EH (cell line): ENCODE measurements at regions not wholly inside any gene's neighbourhood (a gene's known extent, or its start where the extent isn't known, plus 50 kb on each side); places are given as distances from the start of the nearest gene placed in this dataset.

Experiments used
- DNase-seq: peaks from one replicate; pipeline ENCODE4 v3.0.0-alpha.2; 2015; ENCODE audit warnings: low read depth

- no peak for DNase-seq
Observed at GRCh38 chr1:221913351-221913892, 171.5 kb upstream of the DUSP10 start.

- no peak for DNase-seq
Observed at GRCh38 chr1:221912230-221912629, 170.3 kb upstream of the DUSP10 start.

GRCh38 chr1:221911714-221912113 lies 169.8 kb upstream of the DUSP10 start:
- DNase-seq, result no peak

DNA sequence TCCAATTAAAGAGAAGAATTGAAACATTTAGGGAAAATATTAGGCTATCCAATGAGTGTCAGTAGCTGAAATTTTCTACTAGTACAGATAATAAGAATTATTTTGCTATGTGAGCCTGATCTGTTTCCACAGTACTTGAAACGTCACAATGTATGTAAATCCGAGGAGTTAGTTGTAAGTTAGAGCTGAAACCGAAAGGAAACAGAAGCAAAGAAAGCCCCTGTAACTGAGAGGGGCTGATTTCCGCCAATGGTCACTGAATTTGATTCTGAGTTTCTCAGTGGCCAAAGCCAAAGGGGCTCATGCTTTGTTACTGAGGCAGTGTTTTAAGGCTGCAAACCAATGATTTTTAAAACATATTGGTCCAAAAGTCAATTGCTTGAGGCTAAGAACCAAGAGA lies 168.3 kb upstream of the DUSP10 start:
- no peak for DNase-seq

DNA sequence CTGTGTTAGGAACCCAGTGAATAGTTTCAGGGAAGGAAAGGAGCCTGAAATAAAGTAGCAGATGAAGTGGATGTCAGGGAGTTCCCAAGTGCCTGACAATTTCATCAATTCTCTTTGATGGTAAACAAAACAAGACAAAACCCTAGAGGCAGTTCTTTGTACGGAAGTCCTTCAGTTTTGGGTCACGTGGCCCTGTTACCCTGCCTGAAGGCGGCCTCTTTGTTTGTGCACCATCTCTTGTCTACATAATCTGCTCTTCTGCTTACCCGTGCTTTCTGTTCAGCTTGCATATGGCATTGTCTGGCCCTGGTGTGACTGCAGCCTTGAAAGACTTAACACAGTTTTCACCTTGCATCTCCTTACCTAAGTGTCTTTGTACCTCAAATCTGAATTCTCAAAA lies 166.7 kb upstream of the DUSP10 start:
- no peak for DNase-seq

DNA sequence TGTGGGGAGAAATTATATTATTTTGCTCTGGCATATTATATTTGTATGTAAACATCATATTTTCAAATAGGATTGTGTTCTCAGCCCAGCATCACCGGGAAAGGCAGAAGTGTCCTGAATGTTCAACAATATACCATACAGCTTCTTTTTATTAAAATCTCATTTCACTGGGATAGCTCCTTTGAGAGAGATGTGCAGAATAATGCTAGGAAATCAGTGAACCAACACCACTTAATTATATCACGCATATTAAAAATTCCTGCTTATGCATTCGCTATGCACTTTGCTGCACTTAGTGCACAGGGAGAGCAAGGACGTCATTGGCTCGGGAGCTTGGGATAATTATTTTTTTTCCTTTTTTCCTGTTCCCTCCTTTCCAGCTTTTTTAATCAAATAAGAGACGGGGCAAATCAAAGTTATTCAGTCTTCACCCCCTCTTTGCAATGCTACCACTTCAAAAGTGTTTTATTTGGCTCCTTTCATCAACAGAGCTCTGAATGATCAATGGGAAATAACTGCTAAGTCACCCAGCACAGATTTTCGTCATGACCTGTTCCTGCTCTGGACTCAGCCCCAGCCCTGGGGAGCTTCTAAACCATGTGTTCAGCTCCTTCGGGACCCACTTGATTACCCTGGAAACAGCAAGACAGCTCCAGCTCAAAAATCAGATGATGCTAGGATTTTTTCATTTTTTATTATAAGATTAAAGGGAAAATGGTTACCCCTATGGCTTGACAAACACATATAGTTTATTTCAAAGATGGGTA lies 165.5 kb upstream of the DUSP10 start:
- DNase-seq, result no peak

GRCh38 chr1:221905802-221906201 lies 163.9 kb upstream of the DUSP10 start:
- no peak for DNase-seq

DNA sequence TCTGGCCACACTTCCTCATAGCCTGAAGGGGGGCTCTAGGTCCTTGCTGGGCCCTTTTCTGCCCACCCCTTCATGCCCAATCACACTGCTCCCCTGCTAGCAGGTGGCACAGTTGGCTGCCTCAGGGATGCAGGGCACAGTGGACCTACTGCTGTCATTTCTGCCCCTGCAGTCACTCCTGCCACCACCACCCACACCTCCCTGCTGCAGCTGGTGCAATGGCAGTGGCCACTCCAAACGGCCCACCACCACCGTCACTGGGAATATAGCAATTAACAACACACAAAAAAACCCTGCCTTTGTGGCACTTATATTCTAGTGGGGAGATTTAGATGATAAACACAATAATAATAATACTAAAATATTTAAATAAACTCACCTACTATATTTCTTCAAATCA lies 162.4 kb upstream of the DUSP10 start:
- DNase-seq, result no peak

DNA sequence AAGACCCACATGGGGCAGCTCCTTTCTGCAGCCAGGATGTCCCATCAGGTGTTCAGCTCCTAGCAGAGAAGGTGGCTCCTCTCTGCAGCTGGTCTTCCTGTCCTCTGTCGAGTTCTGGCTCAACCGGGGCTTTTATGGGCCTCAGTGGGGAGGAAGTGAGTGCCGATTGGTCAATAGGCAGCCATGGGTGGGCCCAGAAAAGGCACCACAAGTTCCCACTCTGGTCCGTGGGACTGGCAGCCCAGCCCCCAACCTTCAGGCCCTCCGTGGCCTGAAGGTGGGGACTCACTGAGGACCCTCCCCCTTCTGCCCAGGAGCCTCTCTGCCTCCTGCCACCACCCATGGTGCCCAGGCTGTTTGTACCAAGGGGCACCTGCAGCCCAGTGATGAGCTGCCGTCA lies 161.7 kb upstream of the DUSP10 start:
- no peak for DNase-seq

- DNase-seq, result no peak
Observed at GRCh38 chr1:221902961-221903360, 161.1 kb upstream of the DUSP10 start.

- DNase-seq, result no peak
Observed at GRCh38 chr1:221900678-221901077, 158.8 kb upstream of the DUSP10 start.

GRCh38 chr1:221897321-221897721 lies 155.4 kb upstream of the DUSP10 start:
- peak; percentile 92 for DNase-seq

DNA sequence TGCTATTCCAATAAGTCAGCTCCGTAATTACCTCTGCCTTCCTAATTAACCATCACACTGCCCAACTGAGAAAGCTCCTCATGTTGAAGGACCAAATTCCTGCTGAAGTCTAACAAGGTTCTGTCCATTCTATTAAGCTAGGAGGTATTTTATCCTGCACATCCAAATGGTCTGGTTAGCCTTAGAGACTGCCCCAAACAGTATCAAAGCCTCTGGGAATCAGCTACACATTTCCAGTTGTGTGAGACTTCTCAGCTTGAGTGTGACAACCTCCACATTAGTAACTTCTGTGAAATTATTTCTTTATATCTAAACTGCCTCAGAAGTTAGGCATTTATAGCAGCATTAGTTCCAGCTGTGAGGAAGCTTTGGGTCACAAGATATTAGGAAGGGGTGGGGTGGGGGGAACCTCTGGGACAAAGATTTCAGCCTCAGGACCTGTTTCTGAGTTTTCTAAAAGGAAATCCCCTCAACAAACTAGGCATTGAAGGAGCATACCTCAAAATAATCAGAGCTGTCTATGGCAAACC lies 150.5 kb upstream of the DUSP10 start:
- DNase-seq, result peak; percentile 24

DNA sequence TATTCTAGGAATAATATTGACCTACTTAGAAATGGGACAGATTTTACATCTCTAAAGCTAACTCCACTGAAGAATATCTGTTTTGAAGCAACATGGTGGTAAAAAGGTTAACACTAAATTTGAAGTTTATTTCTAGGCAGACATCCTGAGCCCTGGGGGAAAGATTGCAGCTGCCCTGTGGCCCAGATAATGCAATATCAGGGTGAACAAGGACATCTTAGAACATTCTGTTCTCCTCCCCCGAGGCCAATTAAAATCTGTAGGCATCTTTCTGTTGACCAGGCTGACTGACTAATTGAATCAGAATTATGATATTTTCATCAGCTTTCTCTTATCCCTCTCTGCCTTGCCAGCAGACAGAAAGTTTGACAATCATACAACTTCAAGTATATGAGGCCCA lies 149.8 kb upstream of the DUSP10 start:
- peak; percentile 79 for DNase-seq

- DNase-seq, result no peak
Observed at GRCh38 chr1:221888801-221889200, 146.9 kb upstream of the DUSP10 start.

GRCh38 chr1:221888218-221888617 lies 146.3 kb upstream of the DUSP10 start:
- DNase-seq, result no peak

- DNase-seq, result no peak
Observed at GRCh38 chr1:221887758-221888157, 145.9 kb upstream of the DUSP10 start.

GRCh38 chr1:221887415-221887746 lies 145.5 kb upstream of the DUSP10 start:
- no peak for DNase-seq

DNA sequence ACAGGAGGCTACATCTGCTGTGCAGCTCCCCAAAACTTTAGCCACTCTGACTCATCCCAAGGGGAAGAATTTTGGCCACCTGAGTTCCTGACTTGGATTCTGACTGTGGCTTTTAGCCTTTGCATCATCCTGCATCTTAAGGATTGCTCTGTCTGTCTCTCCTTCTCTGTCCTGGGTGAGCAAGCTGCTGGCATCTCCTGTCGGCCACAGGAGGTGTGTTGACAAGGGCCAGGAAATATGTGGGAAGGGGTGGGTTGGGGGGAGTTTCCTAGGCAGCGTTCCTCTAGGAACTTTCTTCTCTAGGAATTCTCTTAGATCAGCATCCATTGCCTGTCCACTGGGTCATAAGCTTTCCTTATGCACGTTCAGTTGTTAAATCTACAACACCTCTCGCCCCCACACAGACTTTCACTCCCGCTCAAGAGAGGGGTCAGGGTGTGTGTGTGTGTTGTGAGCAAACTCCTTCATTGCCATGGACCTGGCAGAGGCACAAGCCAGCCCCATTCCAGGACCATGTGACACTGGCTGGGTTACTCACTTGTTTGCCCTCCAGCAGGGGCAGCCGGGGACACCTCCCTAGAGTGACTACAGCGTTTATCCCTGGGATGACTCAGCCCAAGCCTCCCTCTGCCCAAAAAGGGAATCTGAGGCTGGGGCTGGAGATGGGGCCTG lies 145.0 kb upstream of the DUSP10 start:
- DNase-seq, result peak; percentile 96

DNA sequence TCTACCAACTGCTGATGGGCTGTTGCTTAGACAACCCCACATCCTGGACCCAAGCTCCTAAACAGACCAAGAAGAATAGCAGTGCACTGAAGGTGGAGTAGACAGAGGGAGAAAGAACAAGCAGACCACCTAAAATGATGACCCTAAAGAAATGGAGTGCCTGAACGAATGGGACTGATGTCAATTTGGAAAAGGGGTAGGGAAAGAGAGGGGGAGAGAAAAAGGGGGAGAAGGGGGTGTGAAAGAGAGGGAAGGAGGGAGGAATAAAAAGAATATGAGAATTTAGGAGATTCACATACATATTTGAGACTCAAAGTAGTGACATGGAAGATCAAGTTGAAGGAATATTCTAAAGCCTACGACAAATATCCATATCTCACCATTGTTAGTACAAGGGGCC lies 144.4 kb upstream of the DUSP10 start:
- DNase-seq, result no peak

DNA sequence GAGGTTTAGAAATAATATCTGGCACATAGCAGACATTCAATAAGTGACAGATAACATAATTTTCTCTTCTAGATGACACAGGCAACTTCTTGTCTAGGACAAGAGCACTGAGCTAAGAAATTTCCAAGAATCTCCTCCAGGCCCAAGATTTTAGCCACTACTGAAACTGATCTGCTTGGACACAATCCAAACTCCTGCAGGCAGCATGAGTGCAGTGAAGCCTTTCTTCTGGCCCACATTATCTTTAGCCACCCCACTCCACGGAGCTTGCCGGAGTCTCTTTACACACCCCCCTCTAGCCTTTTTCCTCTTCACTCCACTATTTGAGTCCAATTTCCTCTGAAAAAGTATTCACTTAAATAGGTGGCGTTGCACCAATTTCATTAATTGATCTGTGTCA lies 142.9 kb upstream of the DUSP10 start:
- DNase-seq, result peak; percentile 34

DNA sequence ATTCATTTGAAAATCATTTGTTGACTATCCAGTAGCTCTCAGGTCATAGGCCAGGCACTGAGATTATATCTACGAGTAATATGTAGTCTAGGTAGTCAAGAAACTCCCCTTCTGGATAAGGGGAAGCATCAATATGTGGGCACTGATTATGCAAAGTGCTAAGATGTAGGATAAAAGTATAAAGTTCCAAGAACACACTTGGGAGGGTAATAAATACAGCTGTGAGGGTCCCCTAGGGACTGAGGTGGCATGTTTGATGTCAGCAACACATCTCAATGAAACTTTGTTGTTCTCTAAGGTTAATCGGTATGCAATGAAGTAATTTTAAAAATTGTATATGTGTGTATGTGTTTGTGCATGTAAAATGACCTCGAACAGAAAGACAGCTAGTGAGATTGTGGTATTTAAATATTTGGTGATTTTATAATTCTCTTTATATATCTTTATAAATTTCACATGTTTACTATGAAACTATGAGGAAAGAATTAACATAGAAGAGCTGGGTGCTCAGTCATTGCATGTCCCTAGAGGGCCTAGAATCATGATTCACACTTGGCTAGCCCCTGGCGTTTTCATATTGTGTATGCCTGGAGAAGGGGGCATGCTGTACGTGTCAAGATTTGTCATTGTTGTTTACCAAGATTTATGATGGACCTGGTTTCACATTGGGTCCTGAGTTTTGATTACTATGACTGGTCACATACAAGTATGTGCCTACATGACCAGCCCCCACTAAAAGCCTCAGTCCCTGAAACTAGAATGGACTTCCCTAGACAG lies 140.1 kb upstream of the DUSP10 start:
- DNase-seq, result no peak

DNA sequence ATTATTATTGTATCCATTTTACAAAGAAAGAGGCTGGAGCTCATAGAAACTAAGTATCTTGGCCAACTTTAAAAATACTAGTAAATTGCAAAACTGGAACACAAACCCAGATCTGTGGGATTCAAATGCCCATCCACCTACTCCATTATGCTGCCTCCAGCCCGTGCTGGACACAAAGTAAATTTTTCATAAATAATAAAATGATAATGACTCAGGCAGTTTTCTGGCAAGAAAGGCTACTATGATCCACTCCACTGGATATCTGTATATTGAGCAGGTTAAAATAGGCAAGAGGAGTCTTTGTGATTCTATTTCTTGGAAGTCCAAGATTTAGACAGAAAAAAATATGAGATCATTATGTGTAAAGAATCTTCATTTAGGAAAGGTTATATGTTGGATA lies 138.3 kb upstream of the DUSP10 start:
- no peak for DNase-seq
